ENCODE measurements at regions not wholly inside any gene's neighbourhood (a gene's known extent, or its start where the extent isn't known, plus 50 kb on each side); places are given as distances from the start of the nearest gene placed in this dataset.

DNA sequence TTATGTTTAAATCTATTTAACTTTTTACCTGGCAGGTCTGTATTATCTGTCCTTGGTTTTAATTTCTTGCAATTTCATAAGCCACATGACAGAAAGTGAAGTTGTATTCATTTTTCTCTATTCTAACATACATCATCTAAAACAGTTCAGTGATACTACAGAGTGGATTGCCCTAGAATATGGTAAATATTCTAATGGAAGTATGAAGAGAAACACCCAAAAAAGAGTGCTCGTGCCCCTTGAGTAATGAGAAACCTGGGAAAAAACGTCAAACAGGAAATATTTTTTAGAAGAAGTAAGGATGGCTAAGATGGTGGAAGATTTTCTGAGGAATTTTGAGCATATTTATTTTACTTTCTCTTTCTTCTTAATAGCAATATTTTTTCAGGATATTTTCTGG lies 261.1 kb upstream of the CBLB start:
- no peak overlapping the region for H3K4me2 ChIP-seq (ENCODE audit: low read depth, low read length, poor library complexity, severe bottlenecking)
- H3K4me1 ChIP-seq (ENCODE audit: insufficient read depth, low read length, poor library complexity, severe bottlenecking) = no peaks in the 10 kb centered on the region
- no peaks in the 10 kb centered on the region for H3F3A ChIP-seq (ENCODE audit: low read depth)
- H3K9ac ChIP-seq (ENCODE audit: low read depth, low read length, poor library complexity, severe bottlenecking) = no peak overlapping the region
- no peaks in the 10 kb centered on the region for H3K27me3 ChIP-seq (ENCODE audit: insufficient read depth, low read length, poor library complexity, severe bottlenecking)
- no peaks in the 10 kb centered on the region for H3K79me2 ChIP-seq (ENCODE audit: insufficient read depth, low read length)
- no peaks in the 10 kb centered on the region for H3K9me3 ChIP-seq (ENCODE audit: insufficient read depth, low read depth, low read length)
- no peaks in the 10 kb centered on the region for H4K20me1 ChIP-seq (ENCODE audit: insufficient read depth, low read length, poor library complexity, severe bottlenecking)
- H3K9me2 ChIP-seq (replicated peaks; ENCODE audit: low read depth, low read length) = no peaks in the 10 kb centered on the region
- no peak overlapping the region for H2AFZ ChIP-seq (ENCODE audit: low read length)
- TF ChIP-seq, protein P1, sequence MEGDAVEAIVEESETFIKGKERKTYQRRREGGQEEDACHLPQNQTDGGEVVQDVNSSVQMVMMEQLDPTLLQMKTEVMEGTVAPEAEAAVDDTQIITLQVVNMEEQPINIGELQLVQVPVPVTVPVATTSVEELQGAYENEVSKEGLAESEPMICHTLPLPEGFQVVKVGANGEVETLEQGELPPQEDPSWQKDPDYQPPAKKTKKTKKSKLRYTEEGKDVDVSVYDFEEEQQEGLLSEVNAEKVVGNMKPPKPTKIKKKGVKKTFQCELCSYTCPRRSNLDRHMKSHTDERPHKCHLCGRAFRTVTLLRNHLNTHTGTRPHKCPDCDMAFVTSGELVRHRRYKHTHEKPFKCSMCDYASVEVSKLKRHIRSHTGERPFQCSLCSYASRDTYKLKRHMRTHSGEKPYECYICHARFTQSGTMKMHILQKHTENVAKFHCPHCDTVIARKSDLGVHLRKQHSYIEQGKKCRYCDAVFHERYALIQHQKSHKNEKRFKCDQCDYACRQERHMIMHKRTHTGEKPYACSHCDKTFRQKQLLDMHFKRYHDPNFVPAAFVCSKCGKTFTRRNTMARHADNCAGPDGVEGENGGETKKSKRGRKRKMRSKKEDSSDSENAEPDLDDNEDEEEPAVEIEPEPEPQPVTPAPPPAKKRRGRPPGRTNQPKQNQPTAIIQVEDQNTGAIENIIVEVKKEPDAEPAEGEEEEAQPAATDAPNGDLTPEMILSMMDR (conservative IDR thresholded peaks at IDR 0.05; ENCODE audit: low read length) = no peak
- TF ChIP-seq EZH2phosphoT487 (IDR thresholded peaks at IDR 0.05; ENCODE audit: borderline replicate concordance) = no peak
- H3K36me3 ChIP-seq (ENCODE audit: insufficient read depth, low read length) = no peaks in the 10 kb centered on the region
- no peak overlapping the region for H3K4me3 ChIP-seq (ENCODE audit: low read length, poor library complexity, severe bottlenecking)

GRCh38 chr3:106130384-106131198 lies 261.8 kb upstream of the CBLB start:
- H3K79me2 ChIP-seq (ENCODE audit: insufficient read depth, low read length) = no peaks in the 10 kb centered on the region

DNA sequence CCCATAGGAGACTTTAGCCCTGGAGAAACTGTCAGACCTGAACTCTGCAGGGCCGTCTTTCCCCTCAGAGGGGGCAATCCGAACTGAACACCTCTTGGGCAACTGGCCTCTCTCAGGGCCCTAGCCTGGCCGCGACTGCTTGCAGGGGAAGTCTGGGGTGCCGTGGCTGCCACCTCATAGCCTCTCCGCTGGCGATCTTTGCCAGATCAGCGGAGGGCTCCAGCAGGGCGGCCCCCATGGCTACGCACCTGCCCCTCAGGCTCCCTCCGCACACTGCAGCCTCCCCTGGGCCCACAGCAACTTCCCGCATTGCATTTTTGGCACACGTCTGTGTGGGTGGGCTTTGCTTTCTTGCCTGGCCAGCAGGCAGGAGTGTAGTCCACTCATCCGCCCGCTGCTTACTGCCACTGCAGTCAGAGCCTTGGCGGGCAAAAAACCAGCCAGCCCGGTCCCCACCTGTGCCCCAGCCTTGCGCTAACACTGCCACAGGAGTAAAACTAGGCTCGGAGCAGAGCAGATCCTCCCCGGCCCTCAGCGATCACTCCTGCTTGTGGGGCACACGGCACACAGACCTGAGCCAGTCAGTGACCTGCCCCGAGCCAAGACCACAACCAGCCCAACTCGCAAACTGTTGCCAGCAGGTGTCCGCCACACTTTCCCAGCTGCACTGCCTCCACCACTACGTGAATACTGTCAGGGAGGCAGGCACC lies 266.8 kb upstream of the CBLB start:
- no peaks in the 10 kb centered on the region for H3K4me1 ChIP-seq (ENCODE audit: insufficient read depth, low read length, poor library complexity, severe bottlenecking)
- H3F3A ChIP-seq (ENCODE audit: low read depth) = no peaks in the 10 kb centered on the region
- TF ChIP-seq EZH2phosphoT487 (IDR thresholded peaks at IDR 0.05; ENCODE audit: borderline replicate concordance) = no peak
- TF ChIP-seq, protein P1 (conservative IDR thresholded peaks at IDR 0.05; ENCODE audit: low read length) = no peak

More at GRCh38 chr3:106130384-106131198, 261.8 kb upstream of the CBLB start:
- H3K9ac ChIP-seq (ENCODE audit: low read depth, low read length, poor library complexity, severe bottlenecking) = no peak overlapping the region
- no peak for TF ChIP-seq EZH2phosphoT487 (IDR thresholded peaks at IDR 0.05; ENCODE audit: borderline replicate concordance)
- TF ChIP-seq, protein P1 (conservative IDR thresholded peaks at IDR 0.05; ENCODE audit: low read length) = no peak
- H3K4me2 ChIP-seq (ENCODE audit: low read depth, low read length, poor library complexity, severe bottlenecking) = no peak overlapping the region
- H3K4me1 ChIP-seq (ENCODE audit: insufficient read depth, low read length, poor library complexity, severe bottlenecking) = no peaks in the 10 kb centered on the region
- no peaks in the 10 kb centered on the region for H3K9me2 ChIP-seq (replicated peaks; ENCODE audit: low read depth, low read length)
- H3K36me3 ChIP-seq (ENCODE audit: insufficient read depth, low read length) = no peaks in the 10 kb centered on the region
- no peak overlapping the region for H2AFZ ChIP-seq (ENCODE audit: low read length)
- no peaks in the 10 kb centered on the region for H3F3A ChIP-seq (ENCODE audit: low read depth)
- H3K4me3 ChIP-seq (ENCODE audit: low read length, poor library complexity, severe bottlenecking) = no peak overlapping the region
- no peaks in the 10 kb centered on the region for H4K20me1 ChIP-seq (ENCODE audit: insufficient read depth, low read length, poor library complexity, severe bottlenecking)
- no peaks in the 10 kb centered on the region for H3K27me3 ChIP-seq (ENCODE audit: insufficient read depth, low read length, poor library complexity, severe bottlenecking)
- H3K9me3 ChIP-seq (ENCODE audit: insufficient read depth, low read depth, low read length) = no peaks in the 10 kb centered on the region

More for the DNA sequence above, 266.8 kb upstream of the CBLB start:
- Histone ChIP-seq H3K4me3 (ENCODE audit: low read length, poor library complexity, severe bottlenecking) (no peak overlapping the region), H3K79me2 (ENCODE audit: insufficient read depth, low read length) (no peaks in the 10 kb centered on the region), H4K20me1 (ENCODE audit: insufficient read depth, low read length, poor library complexity, severe bottlenecking) (no peaks in the 10 kb centered on the region), H3K36me3 (ENCODE audit: insufficient read depth, low read length) (no peaks in the 10 kb centered on the region), H3K9me2 (replicated peaks; ENCODE audit: low read depth, low read length) (no peaks in the 10 kb centered on the region), H3K27me3 (ENCODE audit: insufficient read depth, low read length, poor library complexity, severe bottlenecking) (no peaks in the 10 kb centered on the region), H2AFZ (ENCODE audit: low read length) (no peak overlapping the region), H3K9me3 (ENCODE audit: insufficient read depth, low read depth, low read length) (no peaks in the 10 kb centered on the region), H3K4me2 (ENCODE audit: low read depth, low read length, poor library complexity, severe bottlenecking) (no peak overlapping the region), H3K9ac (ENCODE audit: low read depth, low read length, poor library complexity, severe bottlenecking) (no peak overlapping the region)
